ENCODE measurements at regions not wholly inside any gene's neighbourhood (a gene's known extent, or its start where the extent isn't known, plus 50 kb on each side); places are given as distances from the start of the nearest gene placed in this dataset.

DNA sequence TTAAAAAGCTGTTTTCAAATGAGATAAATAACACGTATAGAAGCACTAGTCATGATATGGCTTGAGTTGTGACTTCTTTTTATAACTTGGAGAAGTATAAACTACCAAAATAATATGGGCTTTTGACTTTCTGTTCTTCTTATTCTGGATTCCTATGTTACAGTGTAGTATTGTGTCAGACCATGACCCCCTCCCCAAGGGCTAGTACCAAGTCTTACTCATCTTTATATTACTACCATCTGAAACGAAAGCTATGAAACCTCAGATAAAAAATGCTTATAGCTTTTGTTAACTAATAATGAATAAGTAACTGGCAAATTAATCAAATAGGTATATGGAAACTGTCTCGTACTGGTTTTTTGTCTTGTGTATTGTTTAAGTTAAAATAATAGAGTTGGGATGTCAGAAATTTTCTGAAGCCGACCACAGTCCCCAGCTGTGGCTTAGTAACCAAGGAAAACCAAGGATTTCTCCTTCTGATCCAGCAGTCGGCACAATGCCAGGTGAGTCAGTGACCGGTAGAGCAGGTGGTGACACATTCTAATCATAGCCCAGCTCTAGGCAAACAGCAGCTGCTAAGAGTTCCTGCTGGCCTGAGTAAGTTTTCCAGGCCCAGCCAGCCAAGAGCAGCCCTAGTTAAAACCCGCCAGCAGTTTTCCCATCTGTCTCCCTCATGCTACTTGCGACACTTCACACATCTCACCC, 163.3 kb upstream of the PRDX4 start:
- Histone ChIP-seq H3K9me2 (replicated peaks; ENCODE audit: control insufficient read depth, low read length) (no peaks in the 10 kb centered on the region), H3K4me1 (ENCODE audit: control insufficient read depth, low read length) (no peaks in the 10 kb centered on the region), H3K4me2 (ENCODE audit: low read length) (no peak overlapping the region), H3K36me3 (ENCODE audit: control insufficient read depth, low read length) (no peaks in the 10 kb centered on the region), H3K79me2 (ENCODE audit: control insufficient read depth, low read length) (no peaks in the 10 kb centered on the region), H3K27me3 (ENCODE audit: control insufficient read depth, low read length) (no peaks in the 10 kb centered on the region), H3K4me3 (ENCODE audit: low read length) (no peak overlapping the region), H4K20me1 (ENCODE audit: control insufficient read depth, insufficient read depth, low read depth, low read length) (no peaks in the 10 kb centered on the region), H3F3A (ENCODE audit: control insufficient read depth, insufficient read depth) (no peaks in the 10 kb centered on the region), H3K9me3 (ENCODE audit: control insufficient read depth, insufficient read depth, low read length) (no peaks in the 10 kb centered on the region), H3K27ac (ENCODE audit: low read depth, low read length) (no peak overlapping the region)
- TF ChIP-seq, protein P1, sequence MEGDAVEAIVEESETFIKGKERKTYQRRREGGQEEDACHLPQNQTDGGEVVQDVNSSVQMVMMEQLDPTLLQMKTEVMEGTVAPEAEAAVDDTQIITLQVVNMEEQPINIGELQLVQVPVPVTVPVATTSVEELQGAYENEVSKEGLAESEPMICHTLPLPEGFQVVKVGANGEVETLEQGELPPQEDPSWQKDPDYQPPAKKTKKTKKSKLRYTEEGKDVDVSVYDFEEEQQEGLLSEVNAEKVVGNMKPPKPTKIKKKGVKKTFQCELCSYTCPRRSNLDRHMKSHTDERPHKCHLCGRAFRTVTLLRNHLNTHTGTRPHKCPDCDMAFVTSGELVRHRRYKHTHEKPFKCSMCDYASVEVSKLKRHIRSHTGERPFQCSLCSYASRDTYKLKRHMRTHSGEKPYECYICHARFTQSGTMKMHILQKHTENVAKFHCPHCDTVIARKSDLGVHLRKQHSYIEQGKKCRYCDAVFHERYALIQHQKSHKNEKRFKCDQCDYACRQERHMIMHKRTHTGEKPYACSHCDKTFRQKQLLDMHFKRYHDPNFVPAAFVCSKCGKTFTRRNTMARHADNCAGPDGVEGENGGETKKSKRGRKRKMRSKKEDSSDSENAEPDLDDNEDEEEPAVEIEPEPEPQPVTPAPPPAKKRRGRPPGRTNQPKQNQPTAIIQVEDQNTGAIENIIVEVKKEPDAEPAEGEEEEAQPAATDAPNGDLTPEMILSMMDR (IDR thresholded peaks at IDR 0.05; ENCODE audit: low read depth, low read length, poor library complexity, severe bottlenecking) = no peak
- TF ChIP-seq EZH2phosphoT487 (IDR thresholded peaks at IDR 0.05; ENCODE audit: borderline replicate concordance, low read length) = no peak

DNA sequence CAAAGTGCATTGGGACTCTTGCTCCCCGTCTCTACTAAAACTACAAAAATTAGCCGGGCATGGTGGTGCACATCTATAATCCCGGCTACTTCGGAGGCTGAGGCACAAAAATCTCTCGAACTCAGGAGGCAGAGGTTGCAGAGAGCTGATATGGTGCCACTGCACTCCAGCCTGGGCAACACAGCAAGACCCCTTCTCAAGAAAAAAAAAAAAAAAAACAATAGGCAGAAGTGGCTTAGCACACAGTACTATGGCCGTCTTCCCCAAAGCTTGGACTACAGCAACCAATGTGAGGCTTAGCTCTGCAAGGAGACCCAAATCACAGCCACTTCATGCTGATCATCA, 162.8 kb upstream of the PRDX4 start:
- no peaks in the 10 kb centered on the region for H3K27me3 ChIP-seq (ENCODE audit: control insufficient read depth, low read length)
- TF ChIP-seq, protein P1 (IDR thresholded peaks at IDR 0.05; ENCODE audit: low read depth, low read length, poor library complexity, severe bottlenecking) = no peak
- no peak for TF ChIP-seq EZH2phosphoT487 (IDR thresholded peaks at IDR 0.05; ENCODE audit: borderline replicate concordance, low read length)
- H4K20me1 ChIP-seq (ENCODE audit: control insufficient read depth, insufficient read depth, low read depth, low read length) = no peaks in the 10 kb centered on the region
- no peak overlapping the region for H3K4me2 ChIP-seq (ENCODE audit: low read length)
- H3K9me3 ChIP-seq (ENCODE audit: control insufficient read depth, insufficient read depth, low read length) = no peaks in the 10 kb centered on the region
- H3K79me2 ChIP-seq (ENCODE audit: control insufficient read depth, low read length) = no peaks in the 10 kb centered on the region
- no peak overlapping the region for H3K27ac ChIP-seq (ENCODE audit: low read depth, low read length)
- no peaks in the 10 kb centered on the region for H3K9me2 ChIP-seq (replicated peaks; ENCODE audit: control insufficient read depth, low read length)
- H3K4me3 ChIP-seq (ENCODE audit: low read length) = no peak overlapping the region
- no peaks in the 10 kb centered on the region for H3K4me1 ChIP-seq (ENCODE audit: control insufficient read depth, low read length)
- no peaks in the 10 kb centered on the region for H3F3A ChIP-seq (ENCODE audit: control insufficient read depth, insufficient read depth)
- H3K36me3 ChIP-seq (ENCODE audit: control insufficient read depth, low read length) = no peaks in the 10 kb centered on the region

DNA sequence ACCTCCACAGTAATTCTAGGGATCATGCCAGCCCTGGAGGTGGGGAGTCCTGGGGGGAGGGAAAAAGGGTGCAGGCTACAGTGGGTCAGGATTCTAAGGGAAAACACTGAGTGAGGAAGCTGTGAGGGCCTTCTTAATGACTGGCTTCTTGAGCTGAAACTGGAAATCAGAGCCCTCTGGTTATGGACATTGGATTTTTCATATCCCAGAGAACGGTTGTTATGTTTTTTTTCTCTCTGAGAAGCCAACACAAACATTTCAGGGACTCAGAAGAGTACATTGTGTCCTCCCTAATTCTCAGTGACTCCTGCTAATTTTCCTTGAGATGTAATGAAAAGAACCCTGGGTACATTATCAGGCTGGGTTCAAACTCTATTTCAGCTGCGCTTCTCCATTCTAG, 162.4 kb upstream of the PRDX4 start:
- no peak overlapping the region for H3K4me2 ChIP-seq (ENCODE audit: low read length)

More for the DNA sequence above, 162.4 kb upstream of the PRDX4 start:
- Histone ChIP-seq H3K4me1 (ENCODE audit: control insufficient read depth, low read length) (no peaks in the 10 kb centered on the region), H3K9me2 (replicated peaks; ENCODE audit: control insufficient read depth, low read length) (no peaks in the 10 kb centered on the region), H3K4me3 (ENCODE audit: low read length) (no peak overlapping the region), H3K27ac (ENCODE audit: low read depth, low read length) (no peak overlapping the region), H3K27me3 (ENCODE audit: control insufficient read depth, low read length) (no peaks in the 10 kb centered on the region), H3F3A (ENCODE audit: control insufficient read depth, insufficient read depth) (no peaks in the 10 kb centered on the region), H4K20me1 (ENCODE audit: control insufficient read depth, insufficient read depth, low read depth, low read length) (no peaks in the 10 kb centered on the region), H3K36me3 (ENCODE audit: control insufficient read depth, low read length) (no peaks in the 10 kb centered on the region), H3K9me3 (ENCODE audit: control insufficient read depth, insufficient read depth, low read length) (no peaks in the 10 kb centered on the region), H3K79me2 (ENCODE audit: control insufficient read depth, low read length) (no peaks in the 10 kb centered on the region)
- TF ChIP-seq, protein P1 (IDR thresholded peaks at IDR 0.05; ENCODE audit: low read depth, low read length, poor library complexity, severe bottlenecking) = no peak
- no peak for TF ChIP-seq EZH2phosphoT487 (IDR thresholded peaks at IDR 0.05; ENCODE audit: borderline replicate concordance, low read length)
